GM18517 (cell line): ENCODE measurements at regions not wholly inside any gene's neighbourhood (a gene's known extent, or its start where the extent isn't known, plus 50 kb on each side); places are given as distances from the start of the nearest gene placed in this dataset.

Source experiments
- ATAC-seq: cut with Tn5 transposase; IDR thresholded peaks from one replicate; pipeline ENCODE4 v1.9.1; 2021; ENCODE audit warnings: mild to moderate bottlenecking, moderate library complexity; ENCODE audit not compliant: unreplicated experiment

DNA sequence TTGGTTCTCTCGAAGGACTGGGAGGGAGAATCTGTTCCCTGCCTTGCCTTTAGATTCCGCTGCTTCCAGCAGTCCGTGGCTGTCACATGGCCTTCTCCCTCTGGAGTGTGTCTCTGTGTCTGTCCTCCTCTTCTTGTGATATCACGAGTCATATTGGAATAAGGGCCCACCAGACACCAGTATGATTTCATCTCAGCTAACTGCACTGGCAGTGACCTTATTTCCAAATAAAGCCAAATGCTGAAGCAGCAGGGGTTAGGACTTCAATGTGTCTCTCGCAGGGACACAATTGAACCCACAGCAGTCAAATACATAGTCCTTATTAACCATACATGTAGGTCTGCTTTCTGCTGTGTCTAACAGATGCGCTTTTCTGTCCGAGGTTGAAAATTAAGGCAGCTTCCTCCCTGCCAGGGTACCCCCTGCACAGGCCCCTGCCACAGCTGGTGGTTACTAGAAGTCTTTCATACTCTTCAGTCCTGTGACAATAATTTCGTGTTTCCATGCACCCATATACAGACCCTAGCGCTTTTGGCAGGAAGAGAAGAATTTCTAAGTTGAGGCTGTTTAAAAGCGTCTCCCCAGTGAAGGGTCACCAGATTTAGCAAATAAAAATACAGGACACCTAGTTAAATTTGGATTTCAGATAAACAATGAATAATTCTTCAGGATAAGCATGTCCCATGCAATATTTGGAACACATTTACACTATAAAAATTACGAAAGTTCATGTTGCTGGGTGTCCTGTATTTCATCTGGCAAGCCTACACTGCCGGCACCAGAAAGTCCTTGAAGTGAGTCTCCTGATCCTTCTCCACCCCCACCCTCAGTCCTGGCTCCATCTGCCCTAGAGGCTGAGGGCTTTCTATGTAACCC, 182.1 kb downstream of the ETS2 start:
- ATAC-seq = no peak

DNA sequence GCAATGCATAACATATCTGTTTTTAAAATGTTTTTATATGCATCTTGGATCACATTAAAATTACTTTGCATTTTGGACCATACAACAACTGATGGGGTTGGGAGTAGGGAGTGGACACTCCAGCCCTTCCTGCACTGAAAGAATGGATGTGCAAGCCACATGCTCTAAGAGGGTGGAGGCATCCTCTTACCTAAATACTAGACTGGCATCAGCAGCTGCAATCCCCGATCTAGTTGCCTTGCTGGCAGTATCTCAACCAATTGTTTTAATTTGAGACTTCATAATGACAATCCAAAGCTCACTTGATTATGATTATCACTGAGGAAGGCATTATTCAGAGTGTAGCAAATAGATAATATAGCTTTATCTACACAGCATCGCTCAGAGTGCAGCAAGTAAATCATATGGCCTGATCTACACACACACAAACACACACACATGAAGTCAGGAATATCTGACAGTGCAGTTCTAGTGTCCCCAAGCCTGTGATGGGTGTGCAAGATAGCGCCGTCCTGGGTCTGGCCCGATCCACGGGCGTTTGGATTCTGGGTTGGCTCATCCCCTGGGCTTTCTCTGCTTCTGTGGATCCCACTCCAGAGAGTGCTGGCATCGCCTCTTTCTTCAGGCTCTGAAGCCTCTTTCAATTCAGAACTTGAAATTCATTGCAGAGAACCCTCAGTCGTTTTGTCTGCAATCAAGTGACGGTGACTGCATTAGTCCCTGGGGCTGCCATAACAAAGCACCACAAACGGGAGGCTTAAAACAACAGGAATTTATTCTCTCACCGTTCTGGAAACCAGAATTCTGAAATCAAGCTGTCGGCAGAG, 181.3 kb downstream of the ETS2 start:
- no peak for ATAC-seq

DNA sequence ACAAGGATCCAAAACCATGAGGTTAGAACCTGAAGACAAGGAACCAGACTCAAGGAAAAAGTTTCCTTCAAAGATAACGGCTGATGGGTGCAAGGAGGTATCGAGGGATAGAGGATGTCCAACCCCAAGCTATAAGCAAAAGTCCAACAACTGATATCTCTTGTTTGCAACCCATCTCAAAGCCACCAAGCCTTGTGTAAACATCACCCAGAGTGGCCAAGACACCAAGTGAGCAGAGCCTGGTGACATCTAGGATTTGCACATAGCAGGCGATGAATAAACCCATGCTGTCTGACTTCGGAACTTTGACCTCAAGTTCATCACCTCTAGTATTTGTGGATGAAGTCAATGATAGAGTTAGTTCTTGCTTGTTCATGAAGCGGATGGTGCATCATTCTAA, 180.7 kb downstream of the ETS2 start:
- ATAC-seq = no peak

DNA sequence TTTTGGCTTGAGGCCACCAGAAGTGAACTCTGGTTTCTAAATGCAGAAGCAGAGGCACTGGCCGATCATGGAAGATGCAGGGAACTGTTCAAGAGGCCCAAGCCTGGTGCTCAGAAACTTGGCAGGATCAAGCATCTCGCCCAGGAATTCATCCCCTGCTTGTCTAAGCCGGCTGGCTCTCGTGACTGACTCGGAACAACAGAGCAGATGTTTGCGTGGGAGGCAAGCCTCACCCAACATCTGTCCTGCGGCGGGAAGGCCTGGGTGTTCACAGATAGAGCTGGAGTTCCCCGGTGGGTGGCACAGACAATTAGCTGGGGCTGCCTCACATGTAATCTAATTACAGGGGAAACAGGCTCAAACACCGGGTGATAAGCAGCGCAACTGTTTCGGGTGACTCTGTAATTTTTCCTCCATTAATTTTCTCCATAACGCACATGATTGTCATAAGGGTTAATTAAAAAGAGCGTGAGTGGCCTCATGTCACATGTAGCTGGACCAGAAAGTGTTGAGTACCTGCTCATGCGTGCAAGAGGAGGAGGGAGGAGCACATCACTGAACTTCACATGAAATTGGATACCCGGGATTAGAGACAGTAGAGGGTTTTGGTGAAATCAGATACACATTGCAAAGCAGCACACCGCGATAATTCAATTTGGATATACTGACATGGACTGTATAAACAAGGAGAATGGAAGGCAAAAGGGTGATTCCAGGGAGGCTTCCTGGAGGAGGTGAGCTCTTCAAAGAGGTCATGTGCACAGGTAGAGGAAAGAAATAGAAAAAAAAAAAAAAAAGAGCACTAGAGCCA, 180.0 kb downstream of the ETS2 start:
- ATAC-seq = no peak

DNA sequence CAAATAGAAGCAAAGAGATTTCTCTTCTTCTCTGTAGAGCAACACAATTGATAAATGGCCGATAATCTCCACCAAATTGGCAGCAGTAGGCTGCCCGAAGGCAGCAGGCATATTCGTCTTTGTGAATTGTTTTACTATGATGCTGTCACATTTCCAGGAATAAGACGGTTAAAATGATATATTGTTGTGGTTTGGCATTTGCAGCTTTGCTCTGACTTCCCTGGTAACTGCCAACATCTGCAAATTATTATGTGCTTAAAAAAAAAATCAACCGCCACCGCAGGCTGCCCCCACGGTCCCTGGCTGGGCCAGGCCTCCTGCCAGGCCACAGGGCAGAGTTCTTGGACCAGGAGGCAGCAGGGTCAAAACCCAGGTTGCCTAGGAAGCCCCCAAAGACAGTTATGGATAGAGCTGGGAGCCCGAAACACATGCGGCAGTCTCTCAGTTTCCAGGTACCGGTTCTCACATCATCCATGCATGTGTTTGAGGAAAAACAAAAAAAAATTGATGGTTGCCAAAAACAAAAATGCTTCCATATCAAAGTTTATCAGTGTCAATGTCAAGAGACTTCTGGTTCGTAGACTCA, 179.3 kb downstream of the ETS2 start:
- no peak for ATAC-seq

DNA sequence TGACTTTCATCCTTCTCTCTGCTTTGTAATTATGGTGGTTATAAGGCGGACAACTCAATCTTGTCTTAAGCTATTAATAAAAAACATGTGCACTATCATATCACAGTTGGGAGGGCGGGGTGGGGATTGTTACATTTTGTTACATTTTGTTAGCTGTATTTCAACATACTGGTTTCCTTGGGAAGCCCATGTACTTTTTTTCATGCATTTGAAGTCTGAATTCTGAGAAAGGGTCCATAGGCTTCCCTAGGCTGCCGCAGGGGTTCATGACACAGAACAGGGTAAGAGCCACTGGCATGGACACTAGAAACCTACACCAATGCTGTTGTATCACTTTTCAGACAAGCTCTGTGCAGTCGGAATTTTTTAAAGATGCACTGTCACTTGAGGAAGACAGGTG, 178.8 kb downstream of the ETS2 start:
- no peak for ATAC-seq

DNA sequence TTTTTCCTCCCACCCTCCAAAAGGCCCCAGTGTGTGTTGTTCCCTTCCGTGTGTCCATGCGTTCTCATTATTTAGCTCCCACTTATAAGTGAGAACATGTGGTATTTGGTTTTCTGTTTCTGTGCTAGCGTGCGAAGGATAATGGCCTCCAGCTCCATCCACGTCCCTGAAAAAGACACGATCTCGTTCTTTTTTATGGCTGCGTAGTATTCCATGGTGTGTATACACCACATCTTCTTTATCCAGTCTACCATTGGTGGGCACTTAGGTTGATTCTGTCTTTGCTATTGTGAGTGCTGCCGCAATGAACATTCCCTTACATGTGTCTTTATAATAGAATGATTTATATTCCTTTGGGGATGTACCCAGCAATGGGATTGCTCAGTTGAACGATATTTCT, 177.8 kb downstream of the ETS2 start:
- no peak for ATAC-seq

DNA sequence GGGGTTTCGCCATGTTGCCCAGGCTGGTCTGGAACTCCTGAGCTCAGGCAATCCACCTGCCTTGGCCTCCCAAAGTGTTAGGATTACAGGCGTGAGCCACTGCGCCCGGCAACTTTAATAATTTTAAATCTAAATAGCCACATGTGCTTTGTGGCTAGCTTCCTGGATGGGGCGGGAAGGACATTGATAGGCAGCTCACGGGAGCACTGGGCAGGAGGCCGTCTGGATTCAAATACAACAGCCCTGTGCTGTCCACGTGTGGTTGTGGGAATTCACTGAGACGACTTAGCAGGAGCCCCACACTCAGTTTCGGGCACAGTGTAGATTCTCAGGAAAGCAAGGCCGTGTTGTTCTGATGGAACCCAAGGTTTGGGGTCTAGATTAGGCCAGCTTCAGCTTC, 177.1 kb downstream of the ETS2 start:
- no peak for ATAC-seq

DNA sequence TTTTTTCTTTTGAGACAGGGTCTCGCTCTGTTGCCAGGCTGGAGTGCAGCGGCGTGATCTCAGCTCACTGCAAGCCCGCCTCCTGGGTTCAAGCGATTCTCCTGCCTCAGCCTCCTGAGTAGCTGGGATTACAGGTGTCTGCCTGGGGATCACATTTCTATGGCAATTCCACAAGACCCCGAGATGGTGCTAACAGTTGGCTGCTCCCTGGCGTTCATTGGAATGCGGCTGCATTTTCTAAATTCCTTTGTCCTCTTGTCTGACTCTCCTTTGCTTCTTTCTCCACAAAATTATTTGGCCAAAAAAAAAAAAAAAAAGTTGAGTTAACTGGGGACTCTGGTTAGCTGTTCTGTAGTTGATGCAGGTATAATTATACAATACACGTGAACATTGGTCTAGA, 176.4 kb downstream of the ETS2 start:
- no peak for ATAC-seq

DNA sequence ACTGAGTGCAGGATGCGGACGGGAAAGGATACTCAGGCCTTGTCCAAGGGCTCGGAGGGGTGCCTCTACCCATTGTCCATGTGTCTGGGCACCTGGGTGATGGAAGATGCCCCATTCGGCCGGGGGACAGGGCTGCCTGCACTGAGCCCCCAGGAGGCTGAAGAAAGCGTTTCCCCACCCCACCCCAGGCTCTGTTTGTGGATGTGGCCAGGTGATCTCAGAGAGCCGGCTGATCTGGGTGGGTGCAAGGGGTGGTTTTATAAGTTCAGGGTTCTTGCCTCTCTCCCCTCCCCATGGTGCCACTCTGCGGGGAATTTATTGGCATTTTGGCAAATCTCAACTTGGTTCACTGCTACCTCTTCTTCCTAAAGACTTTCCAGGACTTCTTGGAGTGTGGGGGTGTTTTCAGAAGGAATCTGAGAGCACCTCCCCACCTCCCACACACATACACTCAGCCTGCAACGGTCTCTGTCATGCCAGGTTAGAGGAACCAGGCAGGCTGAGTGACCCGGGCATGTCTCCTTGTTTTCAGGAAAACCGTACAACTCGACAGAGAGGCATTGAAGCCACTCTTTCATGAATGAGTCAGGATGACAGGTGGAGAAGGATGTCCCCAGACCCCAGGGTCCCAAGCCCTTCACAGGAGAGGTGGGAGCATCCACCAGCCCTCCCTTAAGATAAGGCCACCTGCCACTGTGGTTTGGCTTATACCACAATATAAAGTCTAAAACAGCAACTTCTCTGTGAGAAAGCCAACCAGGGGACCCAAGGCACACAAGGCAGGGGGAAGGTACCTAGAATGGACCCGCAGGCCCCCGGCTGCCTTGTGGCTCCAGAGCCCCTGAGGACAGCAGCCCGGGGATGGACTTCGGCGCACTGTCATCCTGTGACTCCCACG, 174.9 kb downstream of the ETS2 start:
- ATAC-seq = no peak

DNA sequence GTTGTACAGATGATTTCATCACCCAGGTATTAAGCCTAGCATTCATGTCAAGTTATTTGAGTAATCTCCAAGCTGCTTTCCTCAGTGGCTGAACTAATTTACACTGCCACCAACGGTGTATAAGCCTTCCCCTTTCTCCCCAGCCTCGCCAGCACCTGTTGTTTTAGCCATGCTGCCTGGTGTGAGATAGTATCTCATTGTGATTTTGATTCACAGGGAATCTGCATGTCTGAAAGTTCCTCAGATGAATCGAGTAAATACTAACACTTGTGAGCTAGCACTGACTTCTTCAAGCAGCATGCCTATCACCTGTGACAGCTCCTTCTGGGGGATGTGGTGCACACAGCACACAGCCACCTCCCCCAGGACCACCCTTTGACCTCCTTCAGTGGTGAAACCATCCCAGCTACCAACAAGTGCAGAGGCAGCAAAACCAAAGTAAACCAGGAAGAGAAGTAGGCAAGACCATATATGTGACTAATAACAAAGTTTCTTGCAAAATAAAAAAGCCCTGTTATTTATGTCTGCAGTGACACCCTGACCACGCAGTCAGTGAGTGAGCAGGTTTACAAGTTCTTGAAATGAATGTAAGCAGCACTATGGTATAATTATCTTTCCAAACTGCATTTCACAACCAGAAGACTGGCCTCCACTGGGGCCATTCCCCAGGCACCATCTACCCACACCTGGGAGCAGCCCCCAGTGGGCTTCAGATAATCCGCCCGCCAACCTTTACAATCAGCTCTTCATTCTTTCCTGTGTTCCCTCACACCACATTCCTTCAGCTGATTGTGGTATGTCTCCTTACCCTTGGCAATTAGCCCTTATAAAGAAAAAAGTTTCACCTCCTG, 173.8 kb downstream of the ETS2 start:
- ATAC-seq = no peak

DNA sequence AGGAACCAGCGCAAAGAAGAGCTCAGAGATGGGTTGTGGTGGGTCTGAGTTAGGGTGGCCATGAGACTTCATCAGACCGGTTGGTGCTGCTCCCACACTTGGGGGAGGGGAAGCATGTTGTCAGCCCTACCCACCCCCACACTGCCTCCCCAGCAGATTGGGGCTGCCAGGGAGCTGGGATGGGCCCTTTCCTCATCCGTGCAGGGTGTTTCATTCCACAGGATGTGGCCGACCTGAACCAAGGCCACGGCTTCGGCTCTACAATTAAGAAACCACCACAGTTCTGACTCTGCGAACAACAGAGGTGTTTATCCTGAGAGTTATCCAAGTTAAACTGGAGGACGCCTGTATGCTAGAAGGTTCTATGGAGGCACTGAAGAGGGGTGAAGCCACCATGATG, 171.2 kb downstream of the ETS2 start:
- ATAC-seq = no peak

DNA sequence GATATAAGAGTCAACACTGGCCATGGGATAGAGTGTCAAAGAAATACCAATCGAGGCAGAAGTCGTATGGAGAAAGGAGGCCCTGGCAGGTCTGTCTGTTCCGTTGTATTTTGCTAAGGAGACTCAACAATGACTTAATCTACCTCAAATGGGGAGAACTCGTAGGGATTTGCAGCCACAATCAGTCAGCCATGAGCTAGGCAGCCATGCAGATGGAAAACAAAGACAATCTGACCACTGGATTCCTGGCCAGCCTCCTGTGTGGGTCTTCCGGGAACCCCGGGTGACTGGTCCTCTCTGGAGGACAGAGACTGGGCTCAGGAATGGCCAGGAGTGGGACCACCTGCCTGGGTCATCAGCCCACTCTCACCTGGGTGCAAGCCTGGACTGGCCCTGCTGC, 167.8 kb downstream of the ETS2 start:
- ATAC-seq = no peak

DNA sequence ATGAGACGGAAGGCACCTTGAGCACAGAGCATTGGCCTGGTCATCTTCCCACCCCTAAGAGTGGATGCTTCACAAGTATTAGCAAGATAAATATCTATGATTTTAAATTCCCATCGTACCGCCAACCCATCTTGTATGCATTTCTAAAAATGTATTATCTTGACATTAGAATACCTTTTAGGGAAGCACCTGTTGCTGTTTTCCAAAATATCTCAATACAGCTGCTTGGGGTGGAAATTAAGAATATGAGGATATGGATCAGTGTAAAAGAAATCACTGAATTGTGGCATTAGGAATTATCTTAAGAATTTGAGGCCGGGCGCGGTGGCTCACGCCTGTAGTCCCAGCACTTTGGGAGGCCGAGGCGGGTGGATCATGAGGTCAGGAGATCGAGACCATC, 166.3 kb downstream of the ETS2 start:
- no peak for ATAC-seq

DNA sequence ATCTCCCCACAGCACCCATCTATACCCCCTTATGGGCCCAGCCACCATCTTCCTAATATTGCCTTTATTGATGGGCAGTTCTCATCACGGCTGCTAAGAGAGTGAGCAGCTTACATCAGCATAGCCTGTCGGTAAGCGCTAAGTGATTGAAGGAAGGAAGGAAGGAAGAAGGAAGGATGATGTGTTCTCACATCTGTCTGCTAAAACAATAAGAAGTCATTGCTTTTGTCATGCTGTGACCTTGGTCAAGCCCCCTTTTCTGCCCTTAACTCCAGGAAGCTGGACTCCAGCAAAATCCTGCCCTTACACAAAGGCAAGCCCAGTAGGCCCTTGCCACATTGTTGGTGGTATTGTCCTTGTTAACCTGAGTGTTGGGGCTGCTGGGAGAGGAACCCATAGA, 165.0 kb downstream of the ETS2 start:
- no peak for ATAC-seq

DNA sequence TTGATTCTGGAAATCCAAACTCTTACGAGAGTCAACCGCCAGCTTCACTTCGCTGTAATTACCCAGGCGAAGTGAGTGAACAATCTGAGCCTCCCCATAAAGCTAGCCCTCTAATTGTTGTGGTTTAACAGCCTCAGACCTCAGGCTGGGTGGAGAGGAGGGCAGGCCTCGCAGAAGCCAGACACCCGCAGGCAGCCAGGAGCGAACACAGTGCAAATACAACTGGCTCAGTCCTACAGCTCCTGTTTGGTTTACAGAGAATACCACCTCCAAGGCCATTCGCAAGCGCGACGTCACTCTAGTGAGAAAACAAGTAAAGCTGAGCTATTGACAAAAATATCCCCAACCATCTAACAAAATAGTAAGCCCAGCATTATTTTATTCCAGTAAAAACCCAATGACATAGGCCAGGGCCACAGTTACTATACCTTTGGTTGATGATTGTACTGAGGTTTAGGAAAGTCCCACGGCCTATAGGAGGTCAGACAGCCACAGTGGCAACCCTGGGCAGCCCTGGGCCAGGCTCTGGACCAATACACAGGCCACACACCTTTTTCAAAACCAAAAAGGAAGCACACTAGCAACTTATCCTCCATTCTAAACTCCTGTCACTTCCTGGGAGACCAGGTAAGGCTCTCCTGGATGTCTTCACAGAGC, 163.3 kb downstream of the ETS2 start:
- no peak for ATAC-seq

DNA sequence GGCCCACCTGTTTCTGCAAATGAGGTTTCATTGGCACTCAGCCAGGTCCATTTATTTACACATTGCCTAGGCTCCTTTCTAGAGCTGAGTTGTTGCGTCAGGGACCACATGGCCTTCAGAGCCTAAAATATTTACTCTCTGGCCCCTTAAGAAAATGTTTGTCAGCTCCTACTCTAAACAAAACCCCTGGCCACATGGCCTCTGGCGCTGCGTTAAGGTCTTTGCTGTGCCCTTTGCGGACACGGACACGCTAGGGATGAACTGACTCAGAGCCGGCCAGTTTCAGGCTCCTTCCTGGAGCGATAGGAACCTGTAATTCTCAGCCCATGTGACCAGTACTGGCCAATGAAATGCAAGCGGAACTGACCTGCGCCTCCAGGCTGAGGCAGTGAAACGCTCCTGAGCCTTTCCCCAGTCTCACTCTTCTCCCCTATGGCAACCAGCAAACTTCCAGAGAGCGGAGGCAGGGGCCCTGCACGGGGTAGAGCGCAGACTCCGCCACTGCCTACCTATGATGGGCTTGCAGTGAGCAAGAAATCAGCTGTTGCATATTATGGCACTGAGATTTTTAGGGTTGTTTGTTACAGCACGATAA, 160.3 kb downstream of the ETS2 start:
- ATAC-seq = no peak

DNA sequence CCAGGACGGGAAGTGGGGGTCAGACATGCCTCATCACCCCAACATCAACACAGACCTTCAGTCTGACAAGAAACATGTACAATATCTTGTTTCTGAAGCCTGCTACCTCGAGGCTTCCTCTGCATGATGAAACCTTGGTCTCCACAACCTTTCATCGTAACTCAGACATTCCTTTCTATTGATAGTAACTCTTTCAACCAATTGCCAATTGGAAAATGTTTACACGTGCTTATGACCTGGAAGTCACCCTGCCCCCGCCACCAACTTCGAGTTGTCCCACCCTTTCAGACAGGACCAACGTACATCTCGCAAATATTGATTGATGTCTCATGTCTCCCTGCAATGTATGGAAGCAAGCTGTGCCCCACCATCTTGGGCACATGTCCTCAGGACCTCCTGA, 159.5 kb downstream of the ETS2 start:
- no peak for ATAC-seq
